HG02642 (cell line): ENCODE measurements at regions not wholly inside any gene's neighbourhood (a gene's known extent, or its start where the extent isn't known, plus 50 kb on each side); places are given as distances from the start of the nearest gene placed in this dataset.
"Not testable (repeated sequence)": the region's sequence is repeated elsewhere in the genome, so short reads cannot be mapped to it uniquely, and the experiment has no call there.

Experiments used
- ATAC-seq: cut with Tn5 transposase; IDR thresholded peaks from one replicate; pipeline ENCODE4 v1.9.1; 2021; ENCODE audit warnings: mild to moderate bottlenecking; ENCODE audit not compliant: unreplicated experiment, poor library complexity

DNA sequence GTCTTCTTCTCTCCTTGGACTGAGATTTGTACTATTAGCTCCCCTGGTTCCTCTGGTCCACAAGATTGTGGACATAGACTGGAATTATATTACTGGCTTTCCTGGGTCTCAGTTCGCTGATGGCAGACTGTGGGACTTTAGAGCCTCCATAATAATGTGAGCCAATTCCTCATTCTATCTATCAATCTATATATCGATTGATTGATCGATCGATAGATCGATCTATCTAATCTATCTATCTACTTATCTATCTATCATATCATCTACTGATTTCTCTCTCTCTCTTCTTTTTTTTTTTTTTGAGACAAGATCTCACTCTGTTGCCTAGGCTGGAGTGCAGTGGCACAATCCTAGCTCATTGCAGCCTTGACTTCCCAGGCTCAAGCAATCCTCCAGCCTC is 51.5 kb upstream of the DDR1 start:
- no peak for ATAC-seq

DNA sequence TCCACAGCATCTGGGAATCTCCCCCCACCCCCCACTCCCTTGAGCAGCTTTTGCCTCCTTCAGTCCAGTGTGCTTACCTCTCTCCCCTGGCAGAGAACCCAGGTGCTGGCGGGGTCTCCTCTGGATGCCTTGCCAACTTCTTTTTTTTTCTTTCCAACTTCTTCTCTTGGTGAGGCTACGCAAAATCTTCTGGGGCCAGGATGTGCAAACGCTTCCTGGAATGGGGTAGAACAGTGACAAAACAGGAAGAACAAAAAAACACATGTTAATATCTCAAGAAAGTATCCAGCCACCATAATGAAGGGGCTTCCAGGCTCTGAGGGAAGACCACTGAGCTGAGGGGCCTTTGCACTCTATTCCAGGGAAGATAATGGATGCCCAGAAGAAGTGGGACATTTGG is 53.9 kb upstream of the DDR1 start:
- ATAC-seq, result no peak

- no peak for ATAC-seq
These were observed 54.6 kb upstream of the DDR1 start for GRCh38 chr6:30829639-30830255.

DNA sequence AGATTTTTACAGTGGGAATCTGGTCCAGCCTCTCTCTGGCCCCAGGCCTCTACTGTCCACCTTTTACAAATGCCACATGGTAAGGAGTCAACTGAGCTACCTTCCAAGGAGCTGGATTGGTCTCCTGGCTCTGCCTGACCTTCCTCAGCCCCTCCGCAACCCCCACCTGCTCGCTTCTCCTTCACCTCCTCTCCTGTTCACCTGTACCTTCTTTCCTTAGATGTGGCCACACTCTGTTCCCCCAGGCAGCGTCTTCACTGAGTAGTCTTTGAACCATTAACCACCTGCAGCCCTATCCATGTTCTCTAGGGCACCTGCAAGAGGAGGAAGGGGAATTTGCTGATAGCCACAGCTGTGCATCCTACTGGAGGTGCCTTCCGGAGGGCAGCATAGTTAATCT is 55.3 kb upstream of the DDR1 start:
- no peak for ATAC-seq

DNA sequence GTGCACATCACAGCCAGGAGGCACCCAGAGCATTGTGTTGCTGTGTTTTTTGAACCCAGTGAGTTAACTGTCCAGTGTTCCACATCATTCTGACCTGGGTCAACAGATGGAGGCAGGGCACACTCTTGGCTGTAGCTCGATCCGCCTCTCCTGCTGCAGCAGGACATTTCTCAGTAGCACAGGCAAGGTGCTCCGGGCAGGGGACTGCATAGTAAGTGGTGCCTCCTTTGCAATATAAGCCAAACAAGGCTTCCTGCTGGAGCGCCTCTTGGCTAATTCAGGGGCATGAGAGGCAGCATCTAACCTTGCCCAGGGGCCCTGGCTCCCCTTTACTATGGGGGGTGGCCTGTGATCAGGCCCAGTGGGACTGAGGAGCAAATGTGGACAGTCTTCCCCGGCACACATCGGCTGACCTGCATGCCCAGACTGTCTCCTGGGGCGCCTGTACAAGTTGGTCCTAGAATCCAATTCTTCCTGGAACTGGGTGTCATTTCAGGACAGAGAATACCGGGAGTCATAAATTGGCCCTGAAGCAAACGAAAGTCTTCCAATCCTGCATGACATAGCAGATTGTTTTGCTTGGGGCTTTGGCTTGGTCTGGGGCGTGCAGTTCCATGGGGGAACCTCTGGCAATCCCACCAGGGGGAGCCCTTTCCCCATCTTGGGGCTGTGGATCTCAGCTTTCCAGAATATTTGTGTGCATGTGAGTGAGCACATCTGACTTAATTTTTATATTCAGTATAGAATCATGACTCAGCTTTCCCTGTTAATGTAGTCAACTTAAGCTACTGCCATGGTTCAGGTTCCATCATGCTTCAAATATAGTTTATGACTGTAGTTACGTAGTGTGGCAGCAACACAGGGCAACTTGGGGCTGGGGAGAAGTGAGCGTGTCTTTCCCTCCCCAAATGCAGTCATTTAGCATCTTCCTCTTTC is 56.0 kb upstream of the DDR1 start:
- no peak for ATAC-seq

GRCh38 chr6:30826961-30827342 is 57.4 kb upstream of the DDR1 start:
- no peak for ATAC-seq

DNA sequence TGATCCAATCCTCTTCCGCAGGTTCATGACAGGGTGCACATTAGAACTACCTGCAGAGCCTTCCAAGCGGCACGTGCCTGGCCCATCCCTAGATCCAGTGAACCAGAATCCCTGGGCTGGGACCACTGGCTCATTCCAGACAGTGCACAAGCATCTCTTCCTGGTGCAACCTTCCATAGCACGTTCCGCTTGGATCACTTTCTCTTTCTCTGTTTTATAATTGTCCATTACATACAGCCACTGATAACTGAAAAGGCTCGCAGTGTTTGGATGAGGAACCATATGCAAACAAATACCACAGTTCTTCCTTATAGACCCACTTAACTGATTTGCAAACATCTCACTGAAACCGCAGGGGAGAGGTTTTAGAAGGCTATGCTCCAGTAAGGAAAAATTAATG is 59.6 kb upstream of the DDR1 start:
- ATAC-seq, result no peak

DNA sequence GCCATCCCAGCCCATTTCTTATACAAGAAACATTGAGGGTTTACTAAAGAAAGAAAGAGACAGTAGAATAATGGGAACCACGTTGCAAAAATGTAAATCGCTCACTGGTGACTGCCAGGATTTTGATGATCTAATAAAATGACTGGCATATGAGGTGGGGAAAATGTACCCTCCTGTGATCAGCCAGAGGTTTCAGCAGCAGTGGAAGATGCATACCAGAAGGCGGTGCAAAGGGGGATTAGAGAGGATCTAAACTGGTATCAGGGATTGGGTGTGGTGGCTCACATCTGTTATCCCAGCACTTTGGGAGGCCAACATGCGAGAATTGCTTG is 60.8 kb upstream of the DDR1 start:
- no peak for ATAC-seq

- no peak for ATAC-seq
These were observed 62.2 kb upstream of the DDR1 start for GRCh38 chr6:30821862-30822784.

- ATAC-seq, result no peak
These were observed 64.1 kb upstream of the DDR1 start for GRCh38 chr6:30820193-30820592.

DNA sequence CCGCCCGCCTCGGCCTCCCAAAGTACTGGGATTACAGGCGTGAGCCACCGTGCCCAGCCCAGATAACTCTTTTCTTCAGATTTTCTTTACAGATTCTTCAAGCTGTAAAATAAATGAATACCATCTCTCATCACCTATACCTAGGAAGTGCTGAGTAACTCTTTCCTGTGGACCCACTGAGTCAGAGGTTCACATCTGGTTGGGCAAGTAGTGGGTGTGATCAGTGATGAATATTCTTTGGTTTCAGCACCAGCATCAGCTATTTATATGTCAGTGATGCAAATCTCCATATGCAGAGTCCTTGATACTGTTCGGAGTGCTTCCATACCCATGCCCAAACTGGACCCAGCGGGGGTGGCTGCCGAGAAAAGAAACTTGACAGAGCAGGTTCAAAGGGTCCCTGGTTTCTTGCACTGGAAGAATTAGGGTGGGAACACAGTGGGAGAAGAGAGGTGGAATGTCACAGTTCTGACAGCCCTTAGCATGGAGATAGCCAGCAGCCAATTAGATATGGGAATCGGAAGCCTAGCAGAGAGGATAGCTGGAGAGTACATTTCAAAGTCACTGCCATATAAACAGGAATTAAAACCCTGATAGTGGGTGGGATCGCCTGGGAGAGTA is 64.9 kb upstream of the DDR1 start:
- ATAC-seq, result no peak

GRCh38 chr6:30818391-30818841 is 65.9 kb upstream of the DDR1 start:
- no peak for ATAC-seq

DNA sequence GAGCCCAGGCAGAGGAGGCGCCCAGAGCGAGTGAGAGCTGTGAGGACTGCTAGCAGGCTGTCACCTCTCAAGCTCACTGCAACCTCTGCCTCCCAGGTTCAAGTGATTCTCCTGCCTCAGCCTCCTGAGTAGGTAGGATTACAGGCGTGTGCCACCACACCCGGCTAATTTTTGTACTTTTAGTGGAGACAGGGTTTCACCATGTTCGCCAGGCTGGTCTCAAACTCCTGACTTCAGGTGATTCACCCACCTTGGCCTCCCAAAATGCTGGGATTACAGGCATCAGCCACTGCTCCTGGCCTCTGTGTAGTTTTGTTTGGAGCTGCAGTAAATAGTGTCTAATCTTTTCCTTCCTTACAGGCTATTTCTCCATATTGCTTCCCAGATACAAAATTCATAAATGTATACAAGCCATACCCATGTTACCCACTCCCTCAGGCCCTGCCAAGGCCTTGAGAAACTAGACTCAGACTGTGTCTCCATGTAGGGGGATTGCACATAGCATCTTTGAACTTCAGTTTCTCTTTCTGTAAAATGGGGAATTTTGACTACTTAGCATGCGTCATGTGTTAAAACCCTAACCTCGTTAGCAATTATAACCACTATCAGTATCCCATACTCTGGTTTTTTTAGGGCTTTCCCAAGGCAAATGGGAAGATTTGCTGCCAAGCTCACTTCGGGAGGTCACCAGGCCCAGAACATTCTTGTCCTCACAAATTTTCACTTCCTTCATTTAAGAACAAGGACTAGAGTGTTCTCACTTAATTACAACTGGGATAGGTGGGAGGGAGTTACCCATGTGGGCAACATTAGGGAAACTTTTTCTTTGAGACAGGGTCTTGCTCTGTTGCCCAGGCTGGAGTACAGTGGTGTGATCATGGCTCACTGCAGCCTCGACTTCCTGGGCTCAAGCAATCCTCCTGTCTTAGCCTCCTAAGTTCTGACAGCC is 67.3 kb upstream of the DDR1 start:
- ATAC-seq, result no peak

- not testable (repeated sequence) for ATAC-seq
These were observed 68.0 kb upstream of the DDR1 start for GRCh38 chr6:30816296-30816695.

- not testable (repeated sequence) for ATAC-seq
These were observed 69.1 kb upstream of the DDR1 start for GRCh38 chr6:30815041-30815742.

DNA sequence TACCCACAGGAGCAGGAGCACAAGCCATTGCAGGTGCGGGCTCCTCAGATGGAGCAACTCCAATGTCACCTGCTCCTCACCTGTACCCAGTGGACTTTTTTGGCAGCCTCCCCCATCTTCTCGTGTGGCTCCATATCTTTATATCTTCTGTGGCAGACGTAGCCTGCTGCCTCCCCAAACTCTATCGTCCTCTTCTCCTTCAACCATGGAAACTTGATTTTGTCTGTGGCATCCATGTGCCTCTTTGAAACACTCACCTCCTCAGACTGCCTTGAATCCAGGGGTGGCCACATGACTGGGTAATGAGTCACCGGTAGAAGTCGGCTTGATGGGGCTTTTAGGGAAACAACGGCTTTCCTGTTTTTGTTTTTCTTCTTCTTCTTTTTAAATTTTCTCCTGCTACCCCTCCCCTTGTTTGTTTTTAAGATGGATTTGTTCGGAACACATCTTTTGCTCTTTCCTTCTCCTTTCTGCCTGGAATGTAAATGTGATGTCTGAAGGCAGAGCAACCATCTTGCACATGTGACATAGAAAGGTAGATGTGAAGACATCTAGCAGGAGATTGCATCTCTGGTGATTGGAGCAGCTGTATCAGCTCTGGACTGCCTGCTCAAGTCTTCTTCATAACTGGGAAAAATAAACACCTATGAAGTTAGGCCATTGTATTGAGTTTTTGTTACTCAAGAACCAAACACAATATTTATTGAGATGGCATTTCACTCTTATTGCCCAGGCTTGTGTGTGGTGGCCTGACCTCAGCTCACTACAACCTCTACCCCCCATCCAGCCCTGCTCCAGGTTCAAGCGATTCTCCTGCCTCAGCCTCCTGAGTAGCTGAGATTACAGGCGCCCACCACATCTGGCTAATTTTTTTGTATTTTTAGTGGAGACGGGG is 69.9 kb upstream of the DDR1 start:
- ATAC-seq, result no peak

DNA sequence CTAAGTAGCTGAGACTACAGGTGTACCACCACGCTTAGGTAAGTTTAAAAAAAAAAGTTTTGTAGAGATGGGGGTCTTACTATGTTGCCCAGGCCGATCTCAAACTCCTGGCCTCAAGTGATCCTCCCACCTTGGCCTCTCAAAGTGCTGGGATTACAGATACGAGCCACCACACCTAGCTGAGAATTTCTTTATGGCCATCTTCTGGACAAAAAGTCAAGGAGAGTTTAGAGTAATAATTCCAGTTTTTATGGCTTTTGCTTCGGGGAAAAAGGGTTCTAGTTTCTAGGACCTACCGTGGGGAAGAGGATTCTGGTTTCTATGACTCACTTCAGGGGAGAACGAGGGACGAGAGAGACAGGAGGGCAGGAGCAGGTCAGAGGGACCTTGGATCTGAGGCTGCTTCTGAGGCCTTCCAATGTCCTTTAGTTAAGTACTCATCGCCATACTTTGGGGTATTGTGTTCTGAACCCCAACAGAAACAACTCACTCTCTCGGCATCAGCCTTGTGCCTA is 69.3 kb upstream of the IER3 start:
- no peak for ATAC-seq
